Activated CD8-positive, alpha-beta memory T cell treated with anti-CD3 and anti-CD28 coated beads, Interleukin-2, amount 50 U/mL, for 4 hours (primary cell): ENCODE measurements at regions not wholly inside any gene's neighbourhood (a gene's known extent, or its start where the extent isn't known, plus 50 kb on each side); places are given as distances from the start of the nearest gene placed in this dataset.
A peak's percentile ranks its signal among the peaks of the same experiment; 100 is the strongest.

Source experiments
- DNase-seq: peaks from one replicate; pipeline ENCODE4 v3.0.0-alpha.2; 2020

DNA sequence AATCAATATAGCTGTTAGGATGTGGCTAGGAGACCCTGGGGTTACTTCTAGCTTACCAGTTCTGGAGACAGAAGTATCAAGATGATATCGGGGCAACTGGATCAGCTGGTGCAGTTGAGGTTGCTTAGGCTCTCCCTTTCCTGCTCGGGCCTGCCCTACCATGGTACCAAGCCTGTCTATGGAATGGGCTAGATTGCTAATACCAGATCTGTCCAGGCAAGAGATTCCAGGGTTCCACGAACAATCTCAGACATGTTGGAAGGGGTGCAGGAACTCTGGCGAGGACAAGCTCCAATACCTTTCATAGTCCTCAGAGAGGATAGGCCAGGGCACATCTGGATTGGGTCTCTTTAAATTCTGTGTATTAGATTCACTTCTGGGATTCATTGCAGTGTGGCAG lies 53.8 kb downstream of the ADM start:
- no peak for DNase-seq

DNA sequence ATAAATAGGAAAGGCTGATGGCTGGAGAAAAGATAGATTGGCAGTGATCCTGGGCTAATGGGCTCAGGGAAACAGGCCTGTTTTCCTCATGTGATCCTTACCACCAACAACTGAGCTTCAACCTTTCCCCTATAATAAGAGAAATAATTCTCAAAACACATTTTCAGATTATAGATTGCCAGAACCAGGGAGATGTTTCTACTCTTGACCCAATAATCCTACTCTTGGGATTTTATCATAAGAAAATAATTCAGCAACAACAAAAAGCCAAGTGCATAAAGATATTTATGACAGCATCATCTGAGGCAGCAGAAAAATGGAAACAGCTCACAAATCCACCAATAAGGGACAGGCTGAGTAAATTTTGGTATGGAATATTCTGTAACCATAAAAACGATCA lies 54.3 kb downstream of the ADM start:
- DNase-seq: no peak

DNA sequence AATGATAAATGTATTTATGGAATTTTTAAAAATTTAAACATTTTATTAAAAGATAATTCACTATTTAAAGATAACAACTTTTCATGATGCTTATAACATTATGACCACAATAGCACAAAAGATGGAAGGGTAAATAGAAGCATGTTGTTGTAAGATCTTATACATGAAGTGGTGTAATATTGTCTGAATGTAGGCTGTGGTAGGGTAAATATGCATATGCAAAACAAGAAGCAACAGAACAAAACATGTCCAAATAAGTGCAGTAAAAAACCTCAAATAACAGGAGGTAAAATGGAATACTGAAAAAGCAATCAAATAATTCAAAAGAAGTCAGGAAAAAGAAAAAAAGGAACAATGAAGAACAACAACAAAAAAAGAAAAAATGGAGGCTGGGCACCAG lies 56.0 kb downstream of the ADM start:
- DNase-seq: no peak

DNA sequence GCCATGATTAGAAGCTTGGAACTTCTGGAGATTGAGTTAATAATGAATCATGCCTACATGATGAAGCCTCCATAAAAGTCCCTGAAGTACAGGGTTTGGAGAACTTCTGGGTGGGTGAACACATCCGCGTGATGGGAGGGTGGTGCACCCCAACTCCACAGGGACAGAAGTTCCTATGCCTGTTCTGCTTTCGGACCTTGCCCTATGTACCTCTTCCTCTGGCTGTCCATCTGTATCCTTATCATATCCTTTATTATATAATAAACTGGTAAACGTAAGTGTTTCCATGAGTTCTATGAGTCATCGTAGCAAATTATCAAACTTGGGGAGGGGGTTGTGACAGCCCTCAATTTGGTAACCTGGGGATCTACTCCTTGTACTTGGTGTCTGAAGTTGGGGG lies 60.2 kb downstream of the ADM start:
- no peak for DNase-seq

DNA sequence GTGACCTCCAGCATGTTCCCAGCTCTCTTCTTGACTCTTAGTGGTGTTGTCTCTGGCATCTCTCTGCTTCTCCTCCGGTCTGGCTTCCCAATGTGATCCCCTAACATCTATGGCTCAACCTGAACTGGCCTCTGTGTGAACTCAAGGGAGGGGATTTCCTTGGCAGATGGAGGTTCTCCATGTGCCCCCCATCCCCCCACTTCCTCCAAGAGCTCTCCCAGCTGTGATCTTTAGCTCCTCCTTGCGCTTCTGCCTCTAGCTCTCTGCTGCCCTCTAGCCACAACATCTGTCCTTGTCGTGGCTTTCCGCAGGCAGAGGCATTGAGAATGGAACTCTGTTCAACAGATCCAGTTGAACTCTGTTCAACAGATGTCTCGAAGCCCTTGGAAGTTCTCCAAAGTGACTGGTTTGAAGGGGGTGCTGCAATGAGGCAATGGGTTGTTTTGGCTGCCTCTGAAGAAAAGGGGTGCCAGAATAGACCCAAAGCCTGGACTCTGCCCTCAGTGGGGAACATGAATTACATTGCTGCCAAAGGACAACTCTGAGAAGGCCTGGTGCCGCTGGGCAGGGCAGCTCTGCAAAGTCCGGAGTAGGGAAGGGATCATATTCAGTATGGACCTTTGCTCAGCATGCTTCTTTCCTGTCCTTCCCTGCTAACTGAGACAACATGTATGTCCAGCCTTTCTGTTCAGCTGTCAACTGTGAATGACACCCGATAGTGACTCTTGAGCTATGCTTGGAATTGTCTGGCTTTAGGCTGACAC lies 61.9 kb downstream of the ADM start:
- peak; percentile 40 for DNase-seq

DNA sequence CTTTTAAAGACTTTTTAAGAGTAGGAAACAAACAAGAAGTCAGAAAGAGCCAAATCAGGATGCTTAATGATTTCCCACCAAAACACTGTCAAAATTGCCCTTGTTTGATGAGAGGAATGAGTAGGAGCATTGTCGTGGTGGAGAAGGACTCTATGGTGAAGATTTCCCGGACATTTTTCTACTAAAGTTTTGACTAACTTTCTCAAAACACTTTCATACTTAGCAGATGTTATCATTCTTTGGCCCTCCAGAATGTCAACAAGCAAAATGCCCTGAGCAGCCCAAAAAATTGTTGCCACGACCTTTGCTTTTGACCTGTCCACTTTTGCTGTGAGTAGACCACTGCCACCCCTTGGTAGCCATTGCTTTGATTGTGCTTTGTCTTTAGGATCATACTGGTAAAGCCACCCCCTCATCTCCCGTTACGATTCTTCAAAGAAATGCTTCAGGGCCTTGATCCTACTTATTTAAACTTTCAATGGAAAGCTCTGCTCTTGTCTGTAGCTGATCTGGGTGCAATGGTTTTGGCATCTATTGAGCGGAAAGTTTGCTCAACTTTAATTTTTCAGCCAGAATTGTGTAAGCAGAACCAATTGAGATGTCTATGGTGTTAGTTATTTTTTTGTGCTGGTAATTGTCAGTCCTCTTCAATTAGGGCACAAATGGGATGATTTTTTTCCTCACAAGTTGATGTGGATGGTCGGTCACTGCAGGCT lies 67.2 kb downstream of the ADM start:
- no peak for DNase-seq

DNA sequence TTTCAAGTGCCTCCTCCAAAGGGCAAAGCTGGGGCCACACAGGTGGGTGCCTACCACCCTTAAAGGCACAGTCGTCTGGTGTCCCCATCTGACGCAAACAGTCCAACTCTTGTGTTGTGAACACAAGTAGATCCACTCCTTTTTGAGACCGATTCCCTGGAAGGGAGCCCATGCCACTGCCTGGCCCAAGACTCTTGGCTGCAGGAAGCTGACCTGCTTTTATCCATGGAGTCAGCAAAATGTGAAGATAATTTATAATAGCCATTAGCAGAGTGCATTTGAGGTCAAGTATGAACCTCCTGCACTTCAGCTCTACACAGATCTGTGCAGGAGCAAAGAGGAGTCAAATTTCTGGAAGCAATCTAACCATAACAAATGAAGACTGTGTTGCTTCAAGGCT lies 68.5 kb downstream of the ADM start:
- no peak for DNase-seq

DNA sequence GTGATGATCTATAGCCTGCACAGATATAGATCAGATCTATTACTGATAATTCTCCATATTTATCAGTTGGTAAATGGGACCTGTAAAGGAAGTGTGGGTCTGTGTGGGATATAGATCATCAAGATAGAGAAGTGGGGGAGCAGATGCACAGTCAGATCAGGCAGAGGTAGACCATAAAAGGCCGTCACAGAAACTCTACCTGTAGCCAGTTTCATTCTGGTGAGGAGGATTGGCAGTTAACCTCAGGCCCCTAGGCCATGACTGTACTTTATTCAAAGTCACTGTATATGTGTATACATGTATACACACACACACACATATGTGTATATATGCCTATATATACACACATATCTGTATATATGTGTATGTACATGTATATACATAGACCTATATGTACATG lies 69.1 kb downstream of the ADM start:
- DNase-seq: no peak

DNA sequence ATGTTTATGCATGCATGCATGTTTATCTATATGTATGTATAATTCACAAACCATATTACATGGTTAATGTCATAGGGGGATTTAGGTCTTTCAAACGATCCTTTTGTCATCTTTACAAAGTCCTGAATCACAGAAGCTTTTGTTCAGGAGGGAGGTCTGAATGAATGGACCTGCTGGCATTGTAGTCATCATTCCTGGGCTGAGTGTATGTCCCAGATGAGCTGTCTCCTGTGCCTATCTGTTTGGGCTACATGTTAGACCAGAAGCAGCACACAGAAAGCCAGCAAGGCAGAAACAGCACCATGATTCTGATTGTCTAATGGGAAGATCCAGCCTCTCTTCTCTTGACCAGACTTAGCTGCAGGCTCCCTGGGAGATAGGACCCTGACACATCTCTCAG lies 69.5 kb downstream of the ADM start:
- no peak for DNase-seq

DNA sequence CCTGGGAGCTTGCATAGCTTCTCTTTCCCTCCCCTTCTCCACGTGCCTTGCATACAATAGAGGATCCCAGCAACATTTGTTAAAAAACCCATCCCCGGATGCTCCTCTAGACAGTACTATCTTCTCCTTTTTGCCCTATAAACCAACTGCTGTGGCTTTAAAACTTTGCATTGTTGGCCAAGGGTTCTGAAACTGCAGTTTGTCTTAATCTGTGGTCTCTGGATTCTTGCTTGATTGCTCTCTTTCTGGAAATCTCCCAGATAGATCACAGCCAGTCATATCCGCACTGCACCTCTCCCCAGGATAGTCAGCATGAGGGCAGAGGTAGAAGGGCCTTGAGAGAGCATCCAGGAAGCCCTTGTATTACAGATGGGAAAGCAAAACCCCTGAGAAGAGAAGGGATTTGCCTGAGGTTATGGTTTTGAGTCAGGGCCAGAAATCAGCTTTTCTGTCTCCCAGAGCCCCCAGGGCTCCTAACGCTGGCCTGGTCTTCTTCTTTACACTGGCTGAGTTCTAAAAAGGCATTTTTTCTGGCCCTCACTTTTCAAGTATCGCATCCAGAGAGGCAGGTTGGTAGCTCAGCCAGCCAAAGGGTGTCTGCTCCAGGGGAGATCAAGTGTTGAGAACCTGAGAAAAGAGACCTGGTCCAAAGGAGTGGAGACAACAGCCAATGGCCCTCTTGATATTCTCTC lies 70.6 kb downstream of the ADM start:
- no peak for DNase-seq

DNA sequence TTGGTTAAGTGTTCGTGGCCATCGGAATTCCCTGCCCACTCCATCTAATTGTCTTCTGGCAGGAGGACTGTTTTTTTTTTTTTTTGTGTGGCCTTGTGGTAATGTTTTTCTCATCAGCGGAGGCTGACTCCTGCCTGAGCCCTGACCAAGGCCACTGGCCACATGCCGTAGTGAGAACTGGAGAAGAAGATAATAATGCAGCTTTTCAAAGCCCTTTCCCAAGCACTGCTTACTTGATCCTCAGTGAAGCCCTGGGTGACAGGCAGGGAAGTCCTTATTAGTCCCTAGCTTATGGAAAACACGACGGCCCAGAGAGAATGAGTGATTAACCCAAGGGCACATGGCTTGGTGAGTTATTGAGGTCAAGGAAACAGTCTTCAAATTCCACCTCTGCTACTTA lies 71.2 kb downstream of the ADM start:
- DNase-seq: no peak

DNA sequence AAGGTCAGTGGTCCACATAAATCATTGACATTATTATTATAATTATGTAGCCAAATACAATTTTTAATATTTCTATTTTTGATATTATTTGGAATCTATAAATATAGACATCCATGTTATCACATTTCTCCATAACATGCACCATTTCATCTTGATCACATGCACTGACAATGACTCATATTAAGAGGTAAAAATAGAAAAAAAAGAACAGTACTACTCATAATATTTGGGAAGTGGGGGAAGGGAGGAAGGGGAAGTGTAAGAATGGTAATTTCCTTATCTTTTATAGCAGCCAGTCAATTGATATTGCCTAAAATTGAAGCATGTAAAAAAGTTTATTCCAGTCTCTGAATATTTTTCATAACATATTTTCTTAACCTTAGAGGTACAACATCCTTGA lies 72.3 kb downstream of the ADM start:
- DNase-seq: no peak

DNA sequence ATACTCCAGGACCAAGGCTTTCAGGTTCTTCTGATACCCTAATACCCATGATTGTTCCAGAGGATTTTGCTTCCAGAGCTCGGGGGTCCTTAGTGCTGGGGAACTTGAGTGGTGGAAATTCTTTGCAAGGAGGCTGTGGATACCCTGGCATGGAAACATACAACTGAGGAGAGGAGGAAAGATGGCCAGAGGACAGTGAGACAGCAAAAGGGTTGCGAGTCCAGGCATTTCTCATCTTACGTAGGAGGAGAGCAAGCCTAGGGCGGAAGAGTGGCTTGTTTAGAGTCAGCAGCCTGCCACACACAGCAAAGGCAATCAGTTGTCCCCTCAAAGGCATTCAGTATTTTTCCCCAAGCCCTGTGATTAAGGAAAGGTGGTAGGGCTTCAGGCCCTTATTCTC lies 73.5 kb downstream of the ADM start:
- no peak for DNase-seq

DNA sequence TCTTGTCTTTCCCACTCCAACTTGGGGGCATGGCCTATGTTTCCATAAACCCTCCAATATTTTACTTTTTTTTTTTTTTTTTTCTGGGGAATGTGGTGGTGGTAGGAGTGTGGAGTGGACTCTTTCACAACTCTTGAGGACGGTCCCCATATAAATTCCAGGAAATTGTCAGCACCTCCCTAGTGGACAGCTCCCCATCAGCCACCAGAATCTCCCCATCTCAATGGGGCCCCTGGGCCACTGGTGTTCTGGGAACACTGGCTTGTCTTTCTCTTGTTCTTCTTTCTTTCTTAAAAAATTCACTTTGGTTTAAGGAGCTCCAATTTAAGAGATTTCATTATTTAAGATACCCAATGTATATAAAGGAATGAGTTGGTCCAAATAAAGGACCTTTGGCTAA lies 74.1 kb downstream of the ADM start:
- no peak for DNase-seq

DNA sequence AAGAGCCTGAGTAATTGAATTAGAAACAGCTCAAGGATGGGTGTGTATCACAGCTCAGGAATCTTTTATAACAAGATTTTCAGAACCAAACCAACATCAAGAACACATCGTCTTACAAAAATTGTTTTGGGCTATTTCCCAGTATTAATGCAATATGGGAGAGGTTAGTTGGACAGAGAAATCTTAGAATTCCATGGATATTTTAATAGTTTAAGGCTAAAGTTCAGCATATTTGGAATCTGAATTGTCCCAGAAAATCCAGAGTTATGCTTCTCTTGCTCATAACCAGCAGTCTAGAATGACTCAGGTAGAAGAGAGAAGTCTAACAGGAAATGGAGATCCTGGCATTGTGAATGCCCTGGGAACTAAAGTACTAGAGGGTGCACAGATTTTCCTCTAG lies 74.6 kb downstream of the ADM start:
- no peak for DNase-seq

DNA sequence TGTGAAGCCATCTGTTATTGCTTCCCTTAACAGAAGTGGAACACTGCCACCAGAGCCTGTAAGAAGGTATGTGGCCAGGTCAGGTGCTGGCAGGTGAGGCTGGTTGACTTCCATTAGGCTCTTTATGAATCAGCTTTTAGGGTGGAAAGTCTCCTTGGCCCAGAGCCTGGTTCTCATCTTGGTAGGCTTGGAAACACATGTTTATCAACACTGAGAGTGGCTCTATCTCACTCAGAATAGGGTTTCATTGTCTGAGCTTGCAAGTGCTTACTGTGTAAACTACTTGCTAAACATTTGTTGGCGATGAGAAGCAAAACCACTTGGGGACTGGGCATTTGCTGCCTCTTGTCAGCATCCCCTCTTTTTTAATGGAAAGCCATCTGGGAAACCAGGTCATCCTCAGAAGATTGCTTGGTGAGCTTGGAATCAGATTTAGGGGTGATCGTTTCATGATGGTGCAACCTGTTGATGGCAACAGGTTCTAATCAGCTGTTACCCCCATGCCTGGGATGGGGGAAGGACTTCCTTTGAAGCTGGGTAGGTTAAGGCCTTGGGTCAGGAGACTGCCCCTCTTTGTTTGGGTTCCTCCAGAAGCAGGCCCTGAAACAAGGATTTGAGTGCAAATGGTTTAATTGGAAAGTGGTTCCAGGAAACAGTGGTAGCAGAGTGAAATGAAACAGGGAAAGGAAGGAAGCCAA lies 75.0 kb upstream of the AMPD3 start:
- DNase-seq: no peak

DNA sequence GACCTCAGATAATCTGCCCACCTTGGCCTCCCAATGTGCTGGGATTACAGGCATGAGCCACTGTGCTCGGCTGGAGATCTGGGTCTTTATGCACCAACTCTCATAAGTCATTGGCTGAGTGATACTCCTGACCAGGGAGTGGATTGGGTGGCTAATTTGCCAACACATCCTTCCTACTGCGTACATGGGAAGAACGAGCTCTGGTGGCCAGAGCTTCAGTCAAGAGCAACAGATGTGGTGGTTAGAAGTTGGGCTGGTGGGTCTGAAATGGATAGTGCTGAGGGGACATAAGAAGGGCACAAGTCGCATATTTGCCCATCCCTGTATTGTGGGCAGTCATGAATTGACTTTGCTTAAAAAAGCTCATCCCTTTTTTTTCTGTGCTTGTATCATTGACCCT lies 74.1 kb upstream of the AMPD3 start:
- no peak for DNase-seq

DNA sequence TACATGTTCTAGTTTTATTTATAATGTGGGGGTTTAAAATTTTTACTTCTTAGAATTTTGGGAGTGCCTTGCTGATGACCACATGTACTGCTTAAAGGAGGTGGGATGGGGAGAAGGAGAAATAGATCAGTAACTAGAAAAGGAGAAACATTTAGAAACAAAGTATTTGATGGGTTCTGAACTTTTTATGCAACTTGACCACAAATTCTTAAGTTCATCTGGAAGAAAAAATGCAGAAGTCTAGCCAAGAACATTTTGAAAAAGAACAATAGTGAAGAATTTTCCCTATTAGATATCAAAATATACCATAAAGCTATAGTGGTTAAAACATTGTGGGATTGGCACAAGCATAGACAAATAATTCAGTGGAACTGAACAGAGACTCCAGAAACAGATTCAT lies 73.3 kb upstream of the AMPD3 start:
- DNase-seq: no peak

DNA sequence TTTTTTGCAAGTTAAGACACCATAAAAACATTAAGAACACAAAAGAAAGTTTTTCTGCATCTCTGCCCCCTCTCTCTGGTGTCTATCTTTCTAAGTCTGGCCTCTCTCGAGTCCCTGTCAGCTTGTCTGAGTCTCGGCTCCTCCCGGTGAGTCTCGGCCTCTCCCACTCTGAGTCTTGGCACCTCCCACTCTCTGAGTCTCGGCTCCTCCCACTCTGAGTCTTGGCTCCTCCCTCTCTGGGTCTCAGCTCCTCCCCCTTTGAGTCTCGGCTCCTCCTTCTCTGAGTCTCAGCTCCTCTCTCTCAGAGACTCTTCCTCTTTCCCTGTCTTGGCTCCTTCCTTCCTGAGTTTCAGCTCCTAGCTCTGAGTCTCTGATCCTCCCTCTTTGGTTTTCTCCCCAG lies 72.5 kb upstream of the AMPD3 start:
- no peak for DNase-seq

DNA sequence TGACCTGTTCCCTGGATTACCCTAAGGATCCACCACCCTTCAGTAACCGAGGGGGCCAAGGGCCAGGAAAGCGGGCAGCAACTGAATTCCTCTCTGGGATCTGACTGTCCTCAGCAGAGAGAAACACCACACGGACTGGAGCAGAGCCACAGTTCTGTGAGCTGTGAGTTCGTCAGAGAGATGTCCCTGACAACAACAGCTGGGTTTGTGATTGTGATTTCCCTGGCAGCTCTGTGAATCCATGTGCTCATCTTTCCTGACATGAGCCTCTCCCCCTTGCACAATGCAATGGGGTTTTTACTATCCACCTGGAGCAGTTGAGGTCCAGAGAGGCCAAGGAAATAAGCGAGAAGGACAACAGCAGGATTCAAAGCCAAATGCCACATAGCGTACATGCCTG lies 69.4 kb upstream of the AMPD3 start:
- no peak for DNase-seq

DNA sequence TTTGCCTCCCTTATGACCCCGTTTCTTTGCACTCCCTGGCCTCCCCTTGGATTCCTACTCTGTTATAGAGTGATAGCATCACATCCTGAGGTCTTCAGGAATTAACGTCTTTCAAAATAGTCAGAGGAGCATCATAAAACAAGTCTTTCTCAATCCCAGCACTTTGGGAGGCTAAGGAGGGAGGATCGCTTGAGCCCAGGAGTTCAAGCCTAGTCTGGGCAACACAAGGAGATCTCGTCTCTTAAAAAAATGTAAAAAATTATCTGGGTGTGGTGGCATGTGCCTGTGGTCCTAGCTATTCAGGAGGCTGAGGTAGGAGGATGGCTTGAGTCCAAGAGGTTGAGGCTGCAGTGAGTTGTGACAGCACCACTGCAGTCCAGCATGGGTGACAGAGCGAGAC lies 68.7 kb upstream of the AMPD3 start:
- no peak for DNase-seq

DNA sequence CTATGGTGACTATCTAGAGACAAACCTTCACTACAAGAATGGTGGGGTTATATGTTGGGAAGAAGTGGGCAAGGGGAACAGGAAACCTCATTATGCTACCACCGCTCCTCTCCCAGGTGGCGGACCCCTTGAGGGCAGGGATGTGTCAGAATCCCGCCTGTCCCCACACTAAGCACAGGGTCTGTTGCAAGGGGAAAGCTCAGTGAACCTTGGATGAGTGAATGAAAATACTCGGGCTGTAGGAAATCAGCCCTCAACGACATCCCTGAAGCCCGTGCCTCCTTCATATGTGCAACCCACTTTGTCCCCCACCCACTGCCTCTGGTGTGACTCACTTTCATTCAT lies 68.2 kb upstream of the AMPD3 start:
- DNase-seq: no peak

DNA sequence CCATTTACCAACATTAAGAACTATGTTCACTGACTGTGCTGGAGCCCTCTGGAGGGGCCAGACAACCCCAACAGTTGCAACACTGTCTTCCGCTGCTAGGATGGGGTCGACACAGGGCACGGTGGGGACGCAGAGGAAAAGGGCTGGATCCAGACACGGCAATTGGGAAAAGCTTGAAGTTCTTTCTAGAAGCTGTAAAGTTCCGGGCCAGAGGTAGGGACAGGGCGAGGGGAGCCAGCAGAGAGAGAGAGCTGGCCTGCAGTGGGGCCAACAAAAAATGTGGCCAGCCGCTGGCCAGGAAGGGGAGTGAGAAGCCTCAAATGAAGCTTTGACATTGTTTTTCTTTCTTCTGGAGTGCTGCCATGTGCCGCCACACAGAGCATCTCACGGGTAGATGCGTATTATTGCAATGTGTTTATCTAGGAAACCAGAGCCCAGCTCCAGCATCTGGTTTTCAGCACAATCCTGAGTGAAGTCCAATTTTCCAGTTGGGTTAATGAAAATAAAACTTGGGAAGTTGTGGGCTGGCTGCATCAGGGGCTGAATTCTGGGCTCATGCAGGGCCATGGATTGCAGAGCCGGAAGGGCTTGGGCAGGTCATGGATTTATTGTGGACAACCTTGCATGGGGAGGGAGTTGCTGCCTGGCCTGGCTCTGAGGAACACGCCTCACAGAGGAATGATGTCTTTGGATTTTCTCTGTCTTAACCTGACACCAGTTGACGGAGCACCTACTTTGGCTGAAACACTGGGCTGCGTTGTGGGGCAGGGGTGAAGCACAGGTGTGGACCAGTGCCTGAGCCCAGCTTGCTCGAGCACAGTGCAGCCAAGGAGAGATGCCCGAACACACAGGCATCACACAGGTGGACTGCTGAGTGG lies 67.6 kb upstream of the AMPD3 start:
- DNase-seq: no peak
